ENCODE measurements at regions not wholly inside any gene's neighbourhood (a gene's known extent, or its start where the extent isn't known, plus 50 kb on each side); places are given as distances from the start of the nearest gene placed in this dataset.

- Mint-ChIP-seq H3K36me3 (no peaks in the 10 kb centered on the region), H3K9me3 (peaks cover 0 to 7% (median 1%) of the 10 kb centered on the region in 7 donors), H3K27me3 (no peaks in the 10 kb centered on the region), H3K4me1 (no peaks in the 10 kb centered on the region), H3K4me3 (no peak overlapping the region), H3K27ac (no peak overlapping the region)
- no peak overlapping the region for H3K4me3 ChIP-seq (ENCODE audit: low read depth, low read length)
- H3K27me3 ChIP-seq (ENCODE audit: control insufficient read depth, insufficient read depth, low read length): no peaks in the 10 kb centered on the region
- H3K4me1 ChIP-seq (ENCODE audit: control insufficient read depth, insufficient read depth, low read length, poor library complexity, severe bottlenecking): no peaks in the 10 kb centered on the region
- H3K9me3 ChIP-seq (ENCODE audit: control insufficient read depth in 2 of 2, low read length in 2 of 2): no peaks in the 10 kb centered on the region
- ATAC-seq (ENCODE audit: low read depth in 2 of 2): no peak
- H3K27ac ChIP-seq (ENCODE audit: insufficient read depth, low read length, poor library complexity, severe bottlenecking): no peak overlapping the region
- DNase-seq: no peak
- no peaks in the 10 kb centered on the region for H3K36me3 ChIP-seq (ENCODE audit: control insufficient read depth, insufficient read depth, low read length)
Observed at GRCh38 chr16:13429416-13429815, 490.5 kb upstream of the ERCC4 start.

DNA sequence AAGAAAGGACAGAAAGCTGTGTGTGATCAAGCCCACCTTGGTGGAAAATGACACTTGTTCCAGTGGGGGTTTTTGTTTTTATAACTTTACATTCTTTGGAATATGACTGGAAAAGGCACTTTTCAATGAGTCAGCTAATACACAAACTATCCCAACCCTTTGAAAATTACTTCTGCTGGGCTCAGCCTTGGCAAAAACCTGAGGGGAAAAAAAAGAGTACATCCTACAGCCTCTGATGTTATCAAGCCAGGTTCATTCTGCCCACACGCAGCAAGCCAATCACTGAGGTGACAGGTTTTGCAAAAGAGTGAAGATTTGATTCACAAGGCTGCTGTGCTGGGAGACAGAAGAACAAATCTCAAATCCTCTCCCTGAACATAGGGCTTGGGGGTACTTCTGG lies 484.5 kb upstream of the ERCC4 start:
- H3K4me3 ChIP-seq (ENCODE audit: low read depth, low read length): no peak overlapping the region
- no peaks in the 10 kb centered on the region for H3K36me3 ChIP-seq (ENCODE audit: control insufficient read depth, insufficient read depth, low read length)
- no peaks in the 10 kb centered on the region for H3K4me1 ChIP-seq (ENCODE audit: control insufficient read depth, insufficient read depth, low read length, poor library complexity, severe bottlenecking)
- Mint-ChIP-seq H3K4me1 (no peaks in the 10 kb centered on the region), H3K27ac (no peak overlapping the region), H3K36me3 (no peaks in the 10 kb centered on the region), H3K4me3 (no peak overlapping the region), H3K9me3 (peaks cover 0 to 4% (median 0%) of the 10 kb centered on the region in 7 donors), H3K27me3 (no peaks in the 10 kb centered on the region)
- no peaks in the 10 kb centered on the region for H3K27me3 ChIP-seq (ENCODE audit: control insufficient read depth, insufficient read depth, low read length)
- H3K27ac ChIP-seq (ENCODE audit: insufficient read depth, low read length, poor library complexity, severe bottlenecking): no peak overlapping the region
- H3K9me3 ChIP-seq (ENCODE audit: control insufficient read depth in 2 of 2, low read length in 2 of 2): no peaks in the 10 kb centered on the region
- ATAC-seq (ENCODE audit: low read depth in 2 of 2) (no peak), DNase-seq (no peak)

DNA sequence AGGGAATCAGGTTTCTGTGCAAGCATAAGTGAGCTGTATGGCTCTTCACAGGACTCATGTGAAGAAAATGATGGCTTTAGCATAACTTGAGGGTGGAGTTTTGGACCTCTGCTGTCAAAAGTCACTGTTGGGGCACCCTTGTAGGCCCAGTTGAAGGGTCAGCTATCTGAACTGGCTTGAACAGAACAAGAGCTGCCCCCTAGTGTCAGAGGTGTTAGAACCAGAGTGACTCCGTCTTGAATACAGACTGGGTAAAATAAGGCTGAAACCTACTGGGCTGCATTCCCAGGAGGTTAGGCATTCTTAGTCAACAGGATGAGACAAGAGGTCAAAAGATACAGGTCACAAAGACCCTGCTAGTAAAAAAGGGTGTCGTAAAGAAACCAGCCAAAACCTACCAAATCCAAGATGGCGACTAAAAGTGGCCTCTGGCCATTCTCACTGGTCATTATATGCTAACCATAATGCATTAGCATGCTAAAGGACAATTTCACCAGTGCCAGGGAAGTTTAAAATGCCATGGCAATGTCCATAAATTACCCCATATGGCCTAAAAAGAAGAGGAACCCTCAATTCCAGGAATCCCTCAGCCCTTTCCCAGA lies 484.0 kb upstream of the ERCC4 start:
- H3K9me3 ChIP-seq (ENCODE audit: control insufficient read depth in 2 of 2, low read length in 2 of 2): no peaks in the 10 kb centered on the region
- no peaks in the 10 kb centered on the region for H3K36me3 Mint-ChIP-seq
- DNase-seq (no peak), ATAC-seq (ENCODE audit: low read depth in 2 of 2) (no peak)
- H3K27ac ChIP-seq (ENCODE audit: insufficient read depth, low read length, poor library complexity, severe bottlenecking): no peak overlapping the region
- H3K4me1 ChIP-seq (ENCODE audit: control insufficient read depth, insufficient read depth, low read length, poor library complexity, severe bottlenecking): no peaks in the 10 kb centered on the region
- no peaks in the 10 kb centered on the region for H3K36me3 ChIP-seq (ENCODE audit: control insufficient read depth, insufficient read depth, low read length)
- H3K27me3 ChIP-seq (ENCODE audit: control insufficient read depth, insufficient read depth, low read length): no peaks in the 10 kb centered on the region
- no peak overlapping the region for H3K4me3 ChIP-seq (ENCODE audit: low read depth, low read length)
- no peaks in the 10 kb centered on the region for H3K27me3 Mint-ChIP-seq
- H3K4me3 Mint-ChIP-seq: no peak overlapping the region
- peaks cover 0 to 4% (median 0%) of the 10 kb centered on the region in 7 donors for H3K9me3 Mint-ChIP-seq
- no peaks in the 10 kb centered on the region for H3K4me1 Mint-ChIP-seq
- H3K27ac Mint-ChIP-seq: no peak overlapping the region

- Mint-ChIP-seq H3K36me3 (no peaks in the 10 kb centered on the region), H3K9me3 (peaks cover 0 to 4% (median 0%) of the 10 kb centered on the region in 7 donors), H3K27ac (no peak overlapping the region), H3K4me1 (no peaks in the 10 kb centered on the region), H3K27me3 (no peaks in the 10 kb centered on the region), H3K4me3 (no peak overlapping the region)
- Histone ChIP-seq H3K4me3 (ENCODE audit: low read depth, low read length) (no peak overlapping the region), H3K9me3 (ENCODE audit: control insufficient read depth in 2 of 2, low read length in 2 of 2) (no peaks in the 10 kb centered on the region), H3K4me1 (ENCODE audit: control insufficient read depth, insufficient read depth, low read length, poor library complexity, severe bottlenecking) (no peaks in the 10 kb centered on the region), H3K27ac (ENCODE audit: insufficient read depth, low read length, poor library complexity, severe bottlenecking) (no peak overlapping the region), H3K36me3 (ENCODE audit: control insufficient read depth, insufficient read depth, low read length) (no peaks in the 10 kb centered on the region), H3K27me3 (ENCODE audit: control insufficient read depth, insufficient read depth, low read length) (no peaks in the 10 kb centered on the region)
- ATAC-seq (ENCODE audit: low read depth in 2 of 2): no peak
- no peak for DNase-seq
Observed at GRCh38 chr16:13436641-13437412, 483.1 kb upstream of the ERCC4 start.

GRCh38 chr16:13437413-13437795 lies 482.6 kb upstream of the ERCC4 start:
- Histone ChIP-seq H3K27me3 (ENCODE audit: control insufficient read depth, insufficient read depth, low read length) (no peaks in the 10 kb centered on the region), H3K4me1 (ENCODE audit: control insufficient read depth, insufficient read depth, low read length, poor library complexity, severe bottlenecking) (no peaks in the 10 kb centered on the region), H3K9me3 (ENCODE audit: control insufficient read depth in 2 of 2, low read length in 2 of 2) (no peaks in the 10 kb centered on the region), H3K4me3 (ENCODE audit: low read depth, low read length) (no peak overlapping the region), H3K36me3 (ENCODE audit: control insufficient read depth, insufficient read depth, low read length) (no peaks in the 10 kb centered on the region), H3K27ac (ENCODE audit: insufficient read depth, low read length, poor library complexity, severe bottlenecking) (no peak overlapping the region)
- Mint-ChIP-seq H3K4me3 (no peak overlapping the region), H3K36me3 (no peaks in the 10 kb centered on the region), H3K27me3 (no peaks in the 10 kb centered on the region), H3K9me3 (peaks cover 0 to 4% (median 0%) of the 10 kb centered on the region in 7 donors), H3K4me1 (no peaks in the 10 kb centered on the region), H3K27ac (no peak overlapping the region)
- ATAC-seq (ENCODE audit: low read depth in 2 of 2) (no peak), DNase-seq (no peak)

- no peaks in the 10 kb centered on the region for H3K36me3 ChIP-seq (ENCODE audit: control insufficient read depth, insufficient read depth, low read length)
- no peak for ATAC-seq (ENCODE audit: low read depth in 2 of 2)
Observed at GRCh38 chr16:13438064-13438463, 481.9 kb upstream of the ERCC4 start.

GRCh38 chr16:13439766-13440165 lies 480.2 kb upstream of the ERCC4 start:
- DNase-seq: no peak
- no peaks in the 10 kb centered on the region for H3K36me3 Mint-ChIP-seq
- no peaks in the 10 kb centered on the region for H3K4me1 ChIP-seq (ENCODE audit: control insufficient read depth, insufficient read depth, low read length, poor library complexity, severe bottlenecking)
- H3K27me3 Mint-ChIP-seq: no peaks in the 10 kb centered on the region
- no peaks in the 10 kb centered on the region for H3K27me3 ChIP-seq (ENCODE audit: control insufficient read depth, insufficient read depth, low read length)
- H3K4me3 ChIP-seq (ENCODE audit: low read depth, low read length): no peak overlapping the region
- no peak overlapping the region for H3K27ac ChIP-seq (ENCODE audit: insufficient read depth, low read length, poor library complexity, severe bottlenecking)
- H3K9me3 Mint-ChIP-seq: peaks cover 0 to 4% (median 0%) of the 10 kb centered on the region in 7 donors
- no peaks in the 10 kb centered on the region for H3K4me1 Mint-ChIP-seq
- no peaks in the 10 kb centered on the region for H3K9me3 ChIP-seq (ENCODE audit: control insufficient read depth in 2 of 2, low read length in 2 of 2)
- H3K27ac Mint-ChIP-seq: no peak overlapping the region
- no peak overlapping the region for H3K4me3 Mint-ChIP-seq
- H3K36me3 ChIP-seq (ENCODE audit: control insufficient read depth, insufficient read depth, low read length): no peaks in the 10 kb centered on the region
- no peak for ATAC-seq (ENCODE audit: low read depth in 2 of 2)

More at GRCh38 chr16:13438064-13438463, 481.9 kb upstream of the ERCC4 start:
- DNase-seq: no peak
- Mint-ChIP-seq H3K27ac (no peak overlapping the region), H3K4me3 (no peak overlapping the region), H3K9me3 (peaks cover 0 to 4% (median 0%) of the 10 kb centered on the region in 7 donors), H3K27me3 (no peaks in the 10 kb centered on the region), H3K4me1 (no peaks in the 10 kb centered on the region), H3K36me3 (no peaks in the 10 kb centered on the region)
- Histone ChIP-seq H3K9me3 (ENCODE audit: control insufficient read depth in 2 of 2, low read length in 2 of 2) (no peaks in the 10 kb centered on the region), H3K27ac (ENCODE audit: insufficient read depth, low read length, poor library complexity, severe bottlenecking) (no peak overlapping the region), H3K4me3 (ENCODE audit: low read depth, low read length) (no peak overlapping the region), H3K27me3 (ENCODE audit: control insufficient read depth, insufficient read depth, low read length) (no peaks in the 10 kb centered on the region), H3K4me1 (ENCODE audit: control insufficient read depth, insufficient read depth, low read length, poor library complexity, severe bottlenecking) (no peaks in the 10 kb centered on the region)

DNA sequence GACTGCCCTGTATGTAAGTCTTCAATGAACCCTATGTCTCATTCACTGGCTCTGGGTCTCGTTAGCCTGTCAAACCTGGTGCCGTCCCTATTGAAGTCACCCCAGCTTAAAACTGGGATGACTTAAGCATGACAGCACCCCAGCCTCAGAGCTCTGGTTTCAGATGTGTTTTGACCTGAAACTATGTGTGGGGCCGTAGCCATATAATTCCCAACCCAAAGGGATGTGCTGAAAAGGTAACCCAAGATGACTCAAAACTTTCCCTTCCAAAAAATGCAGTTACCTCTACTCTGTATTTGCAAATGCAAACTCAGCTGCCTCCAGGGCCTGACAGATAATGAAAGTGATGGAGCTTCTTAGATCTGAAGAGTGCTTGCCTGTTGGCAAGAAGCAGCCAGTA lies 478.3 kb upstream of the ERCC4 start:
- Mint-ChIP-seq H3K4me3 (no peak overlapping the region), H3K36me3 (no peaks in the 10 kb centered on the region), H3K27me3 (peaks cover 4% of the 10 kb centered on the region), H3K27ac (no peak overlapping the region), H3K9me3 (peaks cover 0 to 4% (median 0%) of the 10 kb centered on the region in 7 donors), H3K4me1 (no peaks in the 10 kb centered on the region)
- Histone ChIP-seq H3K27ac (ENCODE audit: insufficient read depth, low read length, poor library complexity, severe bottlenecking) (no peak overlapping the region), H3K36me3 (ENCODE audit: control insufficient read depth, insufficient read depth, low read length) (no peaks in the 10 kb centered on the region), H3K4me1 (ENCODE audit: control insufficient read depth, insufficient read depth, low read length, poor library complexity, severe bottlenecking) (no peaks in the 10 kb centered on the region), H3K27me3 (ENCODE audit: control insufficient read depth, insufficient read depth, low read length) (no peaks in the 10 kb centered on the region), H3K9me3 (ENCODE audit: control insufficient read depth in 2 of 2, low read length in 2 of 2) (no peaks in the 10 kb centered on the region), H3K4me3 (ENCODE audit: low read depth, low read length) (no peak overlapping the region)
- no peak for DNase-seq
- ATAC-seq (ENCODE audit: low read depth in 2 of 2): no peak
